ENCODE measurements at regions not wholly inside any gene's neighbourhood (a gene's known extent, or its start where the extent isn't known, plus 50 kb on each side); places are given as distances from the start of the nearest gene placed in this dataset.

DNA sequence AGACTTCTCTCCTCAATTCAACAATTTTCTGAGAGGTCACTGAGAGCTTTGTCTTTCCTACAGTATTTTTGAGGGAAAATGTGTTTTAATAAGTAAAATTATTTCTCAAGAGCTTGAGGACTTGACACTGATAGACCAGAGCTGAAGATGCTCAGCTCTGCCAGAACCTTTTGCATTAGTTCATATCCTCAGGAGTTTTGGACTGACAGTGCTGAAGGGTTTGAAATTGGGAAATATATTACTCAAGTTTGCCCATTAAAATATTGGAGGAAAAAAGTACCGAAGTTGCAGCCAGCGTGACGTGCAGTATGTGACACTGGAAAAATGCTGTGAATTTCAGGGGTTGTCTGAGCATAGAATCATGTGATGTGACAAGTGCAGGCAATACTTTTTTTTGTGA lies 346.6 kb upstream of the DPYD start:
- H3K36me3 ChIP-seq = no peaks in the 10 kb centered on the region
- TF ChIP-seq, protein P1, sequence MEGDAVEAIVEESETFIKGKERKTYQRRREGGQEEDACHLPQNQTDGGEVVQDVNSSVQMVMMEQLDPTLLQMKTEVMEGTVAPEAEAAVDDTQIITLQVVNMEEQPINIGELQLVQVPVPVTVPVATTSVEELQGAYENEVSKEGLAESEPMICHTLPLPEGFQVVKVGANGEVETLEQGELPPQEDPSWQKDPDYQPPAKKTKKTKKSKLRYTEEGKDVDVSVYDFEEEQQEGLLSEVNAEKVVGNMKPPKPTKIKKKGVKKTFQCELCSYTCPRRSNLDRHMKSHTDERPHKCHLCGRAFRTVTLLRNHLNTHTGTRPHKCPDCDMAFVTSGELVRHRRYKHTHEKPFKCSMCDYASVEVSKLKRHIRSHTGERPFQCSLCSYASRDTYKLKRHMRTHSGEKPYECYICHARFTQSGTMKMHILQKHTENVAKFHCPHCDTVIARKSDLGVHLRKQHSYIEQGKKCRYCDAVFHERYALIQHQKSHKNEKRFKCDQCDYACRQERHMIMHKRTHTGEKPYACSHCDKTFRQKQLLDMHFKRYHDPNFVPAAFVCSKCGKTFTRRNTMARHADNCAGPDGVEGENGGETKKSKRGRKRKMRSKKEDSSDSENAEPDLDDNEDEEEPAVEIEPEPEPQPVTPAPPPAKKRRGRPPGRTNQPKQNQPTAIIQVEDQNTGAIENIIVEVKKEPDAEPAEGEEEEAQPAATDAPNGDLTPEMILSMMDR (IDR thresholded peaks at IDR 0.05) = no peak
- TF ChIP-seq POLR2A (IDR thresholded peaks at IDR 0.05) = no peak
- DNase-seq (no peak), ATAC-seq (no peak)
- no peaks in the 10 kb centered on the region for H3K9me3 ChIP-seq
- 81% methylated on average over 3 of the region's 3 CpGs for WGBS (ENCODE audit: insufficient coverage, low coverage, low lambda C conversion rate, missing lambda C conversion rate)
- H3K4me1 ChIP-seq = no peaks in the 10 kb centered on the region
- no peak overlapping the region for H3K4me3 ChIP-seq
- no peaks in the 10 kb centered on the region for H3K27me3 ChIP-seq
- no peak overlapping the region for H3K27ac ChIP-seq
- intact Hi-C loops (cut with DNase I) = no loop called here

DNA sequence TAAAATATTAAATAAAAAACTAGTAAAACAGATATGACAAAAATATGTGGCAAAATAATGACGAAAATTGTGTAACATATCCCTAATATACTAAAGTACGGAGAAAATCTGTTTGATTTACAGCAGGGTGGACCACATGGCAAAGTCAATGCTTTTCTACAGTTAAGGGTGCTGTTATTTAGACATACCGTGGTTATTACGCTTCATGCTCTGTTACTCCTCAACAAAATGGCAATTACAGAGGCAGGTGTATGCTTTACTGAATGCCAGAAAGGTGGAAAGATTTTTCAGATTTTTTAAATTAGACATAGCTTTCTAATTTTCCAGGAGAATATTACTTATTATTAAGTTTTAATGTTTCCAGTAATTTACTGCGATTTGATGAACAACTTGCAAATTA lies 343.9 kb upstream of the DPYD start:
- Histone ChIP-seq H3K9me3 (no peaks in the 10 kb centered on the region), H3K36me3 (no peaks in the 10 kb centered on the region), H3K27me3 (no peaks in the 10 kb centered on the region), H3K4me1 (no peaks in the 10 kb centered on the region), H3K27ac (no peak overlapping the region), H3K4me3 (no peak overlapping the region)
- 75% methylated on average over 5 of the region's 5 CpGs for WGBS (ENCODE audit: insufficient coverage, low coverage, low lambda C conversion rate, missing lambda C conversion rate)
- intact Hi-C loops (cut with DNase I) = no loop called here
- DNase-seq (no peak), ATAC-seq (no peak)
- TF ChIP-seq, protein P1 (IDR thresholded peaks at IDR 0.05) = no peak
- no peak for TF ChIP-seq POLR2A (IDR thresholded peaks at IDR 0.05)

DNA sequence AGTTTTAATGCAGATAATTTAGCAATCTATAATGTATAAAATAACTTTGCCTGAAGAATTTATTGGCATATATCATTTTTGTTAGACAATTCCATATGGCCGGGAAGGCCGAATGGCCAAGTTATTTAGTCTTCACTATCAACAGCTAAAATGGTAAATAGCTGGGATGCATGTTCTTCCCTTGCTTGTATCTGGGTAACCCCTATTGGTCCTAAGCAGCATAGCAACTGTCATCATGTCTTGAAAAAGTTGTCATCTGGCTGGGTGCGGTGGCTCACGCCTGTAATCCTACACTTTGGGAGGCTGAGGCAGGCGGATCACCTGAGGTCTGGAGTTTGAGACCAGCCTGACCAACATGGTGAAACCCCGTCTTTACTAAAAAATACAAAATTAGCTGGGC lies 340.0 kb upstream of the DPYD start:
- intact Hi-C loops (cut with DNase I) = no loop called here
- DNase-seq (no peak), ATAC-seq (no peak)
- Histone ChIP-seq H3K4me1 (no peaks in the 10 kb centered on the region), H3K27me3 (no peaks in the 10 kb centered on the region), H3K9me3 (no peaks in the 10 kb centered on the region), H3K27ac (no peak overlapping the region), H3K36me3 (no peaks in the 10 kb centered on the region), H3K4me3 (no peak overlapping the region)
- 78% methylated on average over 4 of the region's 6 CpGs for WGBS (ENCODE audit: insufficient coverage, low coverage, low lambda C conversion rate, missing lambda C conversion rate)
- TF ChIP-seq, protein P1 (IDR thresholded peaks at IDR 0.05) = no peak

DNA sequence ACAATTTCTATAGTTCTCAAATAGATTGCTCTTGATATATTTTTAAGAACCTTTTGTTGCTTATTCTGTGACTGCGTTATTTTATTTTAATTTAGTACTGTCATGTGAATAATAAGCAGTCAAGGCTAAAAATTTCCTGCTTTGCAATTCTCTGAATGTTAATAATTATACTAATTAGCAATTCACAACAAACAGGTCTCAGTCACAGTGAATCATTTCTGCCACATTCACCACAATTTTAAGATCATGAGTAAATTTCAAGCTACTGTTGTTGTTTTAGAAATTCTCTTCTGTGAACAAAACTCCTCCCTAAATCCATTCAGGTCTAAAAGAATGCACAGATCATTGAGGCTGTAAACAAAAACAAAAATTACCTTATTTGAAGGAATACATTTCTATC lies 339.6 kb upstream of the DPYD start:
- intact Hi-C loops (cut with DNase I) = no loop called here
- Histone ChIP-seq H3K9me3 (no peaks in the 10 kb centered on the region), H3K4me1 (no peaks in the 10 kb centered on the region), H3K27ac (no peak overlapping the region), H3K36me3 (no peaks in the 10 kb centered on the region), H3K27me3 (no peaks in the 10 kb centered on the region), H3K4me3 (no peak overlapping the region)
- 50% methylated on average over 1 of the region's 1 CpG for WGBS (ENCODE audit: insufficient coverage, low coverage, low lambda C conversion rate, missing lambda C conversion rate)
- ATAC-seq = no peak
- TF ChIP-seq POLR2A (IDR thresholded peaks at IDR 0.05) = no peak
- TF ChIP-seq, protein P1 (IDR thresholded peaks at IDR 0.05) = no peak
- no peak for DNase-seq

DNA sequence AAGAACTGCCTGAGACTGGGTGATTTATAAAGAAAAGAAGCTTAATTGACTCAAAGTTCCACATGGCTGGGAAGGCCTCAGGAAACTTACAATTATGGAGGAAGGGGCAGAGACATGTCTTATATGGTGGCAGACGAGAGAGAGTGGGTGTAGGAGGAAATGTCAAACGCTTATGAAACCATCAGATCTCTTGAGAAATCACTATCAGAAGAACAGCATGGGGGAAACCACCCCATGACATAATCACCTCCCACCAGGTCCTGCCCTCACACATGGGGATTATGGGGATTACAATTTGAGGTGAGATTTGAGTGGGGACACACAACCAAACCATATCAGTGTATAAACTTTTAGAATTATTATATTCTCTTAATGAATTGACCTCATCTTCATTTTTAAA lies 335.9 kb upstream of the DPYD start:
- H3K9me3 ChIP-seq = no peaks in the 10 kb centered on the region
- H3K4me1 ChIP-seq = no peaks in the 10 kb centered on the region
- TF ChIP-seq POLR2A (IDR thresholded peaks at IDR 0.05) = no peak
- TF ChIP-seq, protein P1 (IDR thresholded peaks at IDR 0.05) = no peak
- H3K4me3 ChIP-seq = no peak overlapping the region
- H3K27ac ChIP-seq = no peak overlapping the region
- no peaks in the 10 kb centered on the region for H3K36me3 ChIP-seq
- 57% methylated on average over 2 of the region's 2 CpGs for WGBS (ENCODE audit: insufficient coverage, low coverage, low lambda C conversion rate, missing lambda C conversion rate)
- no peak for DNase-seq
- no peak for ATAC-seq
- H3K27me3 ChIP-seq = no peaks in the 10 kb centered on the region
- intact Hi-C loops (cut with DNase I) = no loop called here
